H1 (cell line): ENCODE measurements at regions not wholly inside any gene's neighbourhood (a gene's known extent, or its start where the extent isn't known, plus 50 kb on each side); places are given as distances from the start of the nearest gene placed in this dataset.

Source experiments
- CBX5 ChIP-seq: fragments of 300-800, 300-1000 bp; sonication (generic); IDR thresholded peaks from 2 replicates; pipeline ENCODE4 v1.7.1; 2016; ENCODE audit warnings: antibody characterized with exemption, low read length, low read depth
- CREB1 ChIP-seq: IDR thresholded peaks from 2 replicates; pipeline ENCODE4 v1.6.1; 2012; ENCODE audit warnings: inconsistent platforms
- CTCF ChIP-seq, 3 experiments: IDR thresholded peaks; 1 replicate in 2 of 3; 2 replicates in 1 of 3; pipeline versions ENCODE4 v1.5.1 to v1.6.1; 2011; ENCODE audit warnings: low read length in 3 of 3, mild to moderate bottlenecking in 3 of 3, inconsistent platforms in 2 of 3, low read depth in 1 of 3, moderate library complexity in 1 of 3; ENCODE audit not compliant: insufficient read depth in 1 of 3; ENCODE audit errors: control extremely low read depth in 1 of 3
- EP300 ChIP-seq, 2 experiments: IDR thresholded peaks; 1 replicate in 1 of 2; 2 replicates in 1 of 2; pipeline ENCODE4 v1.6.1; 2011 to 2012; ENCODE audit warnings: low read depth in 2 of 2, low read length in 2 of 2, mild to moderate bottlenecking in 2 of 2, borderline replicate concordance in 1 of 2, inconsistent platforms in 1 of 2, moderate library complexity in 1 of 2
- FOSL1 ChIP-seq: IDR thresholded peaks from 2 replicates; pipeline ENCODE4 v1.6.1; 2011; ENCODE audit warnings: mild to moderate bottlenecking, low read depth, low read length, moderate library complexity; ENCODE audit not compliant: insufficient read depth
- SRF ChIP-seq: IDR thresholded peaks from 2 replicates; pipeline ENCODE4 v1.6.1; 2011; ENCODE audit warnings: mild to moderate bottlenecking, low read depth, low read length, moderate library complexity
- ZNF274 ChIP-seq: IDR thresholded peaks from 2 replicates; pipeline ENCODE4 v1.7.0; 2012; ENCODE audit warnings: low read length, borderline replicate concordance; ENCODE audit errors: extremely low read depth

GRCh38 chr2:189348369-189348768, 92.9 kb upstream of the WDR75 start (continued):
- TF ChIP-seq CBX5 (no peak), EP300 (IDR thresholded peaks at IDR 0.05; ENCODE audit: borderline replicate concordance in 1 of 2, low read depth in 2 of 2, low read length in 2 of 2) (no peak), SRF (no peak), CREB1 (no peak), FOSL1 (no peak), ZNF274 (no peak), CTCF (IDR thresholded peaks at IDR 0.05; ENCODE audit: control extremely low read depth in 1 of 3, insufficient read depth in 1 of 3, low read depth in 1 of 3, low read length in 3 of 3) (no peak)
